ENCODE measurements at regions not wholly inside any gene's neighbourhood (a gene's known extent, or its start where the extent isn't known, plus 50 kb on each side); places are given as distances from the start of the nearest gene placed in this dataset.

- no peak for DNase-seq
These were observed 1063.3 kb upstream of the EEF2KMT start for GRCh38 chr16:6160871-6161270.

DNA sequence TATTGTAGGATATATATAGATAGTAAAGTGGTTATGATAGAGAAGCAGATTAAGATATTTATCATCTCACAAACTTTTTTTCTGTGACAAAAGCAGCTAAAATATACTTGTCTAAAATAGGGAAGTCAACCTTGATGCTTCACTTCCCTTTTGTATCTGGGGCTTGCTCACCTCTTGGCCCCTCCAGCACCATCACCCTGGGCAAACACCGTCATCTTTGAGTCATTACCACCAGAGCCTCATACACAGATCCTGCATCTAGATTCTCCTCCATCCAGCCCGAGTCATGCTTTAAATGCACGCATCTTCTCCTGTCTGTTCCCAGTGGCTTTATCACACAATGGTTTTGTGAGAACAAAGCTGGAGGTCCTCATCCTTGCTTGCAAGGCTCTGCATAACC lies 1062.7 kb upstream of the EEF2KMT start:
- DNase-seq: no peak

DNA sequence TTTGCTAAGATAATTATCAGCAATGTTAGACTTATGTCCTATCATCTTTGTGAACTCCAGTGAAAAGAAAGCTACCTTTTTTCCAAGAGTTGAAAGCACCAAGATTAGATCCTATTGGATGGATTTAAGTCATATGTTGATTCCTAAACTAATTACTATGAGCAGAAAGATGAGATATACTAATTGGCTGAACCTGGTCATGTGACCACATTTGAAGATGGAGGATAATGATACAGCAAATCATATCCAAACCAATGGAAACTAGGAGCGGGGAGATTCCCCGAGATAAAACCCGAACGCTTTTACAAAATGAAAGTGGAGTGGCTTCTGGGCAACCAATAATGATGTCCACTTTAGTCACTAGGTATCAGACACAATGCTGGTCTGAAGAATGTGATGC lies 1060.2 kb upstream of the EEF2KMT start:
- no peak for DNase-seq

DNA sequence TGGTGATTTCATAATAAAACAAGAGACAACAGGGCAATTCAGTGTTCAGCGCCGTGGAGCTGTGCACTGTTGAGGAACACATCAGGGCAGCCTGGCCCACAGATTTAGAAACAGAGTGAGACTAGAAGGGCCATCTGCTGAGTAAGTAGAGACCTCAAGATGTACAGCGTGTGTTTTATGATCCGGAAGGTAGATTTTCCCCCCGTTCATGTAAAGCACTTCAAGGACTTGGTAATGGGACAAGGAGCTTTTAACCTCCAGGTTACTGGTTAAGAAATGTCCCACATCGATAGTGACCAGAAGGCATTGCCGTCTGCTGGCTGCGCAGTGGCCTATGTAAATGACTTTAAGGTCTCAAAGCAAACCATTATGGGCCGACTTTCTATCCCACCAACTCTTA lies 1057.7 kb upstream of the EEF2KMT start:
- no peak for DNase-seq

DNA sequence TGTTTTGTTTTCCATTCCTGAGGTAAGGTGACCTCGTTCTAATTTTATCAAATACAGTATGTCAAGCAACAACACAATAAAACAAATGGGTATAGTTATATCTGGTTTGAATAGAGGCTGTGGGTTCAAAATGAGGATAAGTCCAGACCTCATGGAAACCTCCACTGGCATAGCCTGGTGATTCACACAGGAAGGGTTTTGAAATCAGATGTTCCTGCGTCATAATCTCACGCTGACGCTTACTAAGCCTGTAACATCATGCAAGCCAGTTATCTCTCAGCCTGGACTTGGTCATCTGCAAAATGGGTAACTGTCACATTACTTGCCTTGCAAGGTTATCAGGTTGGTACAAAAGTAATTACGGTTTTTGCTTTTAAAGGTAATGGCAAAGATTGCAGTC lies 1056.3 kb upstream of the EEF2KMT start:
- DNase-seq: no peak

GRCh38 chr16:6149031-6149430 lies 1051.4 kb upstream of the EEF2KMT start:
- no peak for DNase-seq

DNA sequence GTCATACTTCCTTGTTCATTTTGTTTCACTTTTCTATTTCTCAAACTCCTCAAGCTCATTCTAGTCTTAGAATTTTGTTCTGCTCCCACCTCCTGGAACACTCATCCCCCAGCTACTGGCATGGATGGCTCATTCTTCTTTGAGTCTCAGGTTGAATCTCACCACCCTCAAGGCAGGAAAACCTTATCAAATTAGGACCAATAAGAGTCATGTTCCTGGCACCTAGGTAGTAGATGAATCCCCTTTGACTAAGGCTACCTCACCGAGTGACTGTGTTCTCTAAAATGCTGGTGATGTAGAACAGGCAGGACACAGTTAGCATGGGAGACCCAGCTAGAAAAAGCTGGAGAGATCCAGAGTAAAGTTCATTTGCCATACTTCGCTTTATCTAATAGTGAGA lies 1050.8 kb upstream of the EEF2KMT start:
- DNase-seq: no peak

DNA sequence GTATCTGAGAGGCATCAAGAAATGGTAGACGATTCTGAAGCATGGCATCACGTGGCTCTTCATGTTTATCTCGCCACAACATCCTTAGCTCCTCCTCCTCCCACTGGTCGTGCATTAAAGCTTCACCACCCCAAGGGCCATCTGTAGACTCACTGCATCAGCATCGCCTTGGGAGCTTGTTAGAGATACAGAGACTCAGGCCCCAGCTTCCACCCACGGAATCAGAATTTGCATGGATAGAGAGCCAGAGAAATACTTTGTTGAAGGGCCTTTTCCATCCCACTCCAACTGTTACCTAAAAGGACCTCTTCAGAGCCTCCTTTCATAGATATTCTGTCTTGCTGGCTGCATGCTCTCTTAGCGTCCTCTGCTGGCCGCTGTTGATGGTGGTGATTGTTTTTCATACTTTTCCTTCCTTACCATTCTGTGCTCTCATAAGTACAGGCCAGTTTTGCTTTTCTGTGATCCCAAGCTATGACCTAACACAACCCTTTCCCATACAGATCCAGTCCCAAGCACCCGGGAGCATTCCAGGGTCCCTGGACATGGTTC lies 1049.4 kb upstream of the EEF2KMT start:
- no peak for DNase-seq

GRCh38 chr16:6146356-6146755 lies 1048.8 kb upstream of the EEF2KMT start:
- no peak for DNase-seq

DNA sequence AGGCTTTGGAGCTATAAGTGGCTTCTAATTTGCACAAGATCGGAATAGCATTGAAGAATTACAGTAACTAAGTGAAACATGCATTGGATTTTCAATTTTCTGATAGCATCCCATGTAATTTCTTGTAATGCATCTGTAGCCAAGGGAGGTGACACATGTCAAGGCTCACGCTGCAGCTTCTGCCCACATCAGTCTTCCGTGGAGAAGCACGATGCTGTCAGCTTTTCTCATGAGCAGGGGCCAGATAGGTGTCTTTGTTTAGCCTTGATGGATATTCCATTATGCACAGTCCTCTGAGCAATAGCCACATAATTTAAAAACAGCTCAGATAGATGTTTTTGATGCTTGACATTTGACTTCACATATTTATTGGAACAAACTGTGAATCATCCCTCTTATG lies 1046.9 kb upstream of the EEF2KMT start:
- no peak for DNase-seq

DNA sequence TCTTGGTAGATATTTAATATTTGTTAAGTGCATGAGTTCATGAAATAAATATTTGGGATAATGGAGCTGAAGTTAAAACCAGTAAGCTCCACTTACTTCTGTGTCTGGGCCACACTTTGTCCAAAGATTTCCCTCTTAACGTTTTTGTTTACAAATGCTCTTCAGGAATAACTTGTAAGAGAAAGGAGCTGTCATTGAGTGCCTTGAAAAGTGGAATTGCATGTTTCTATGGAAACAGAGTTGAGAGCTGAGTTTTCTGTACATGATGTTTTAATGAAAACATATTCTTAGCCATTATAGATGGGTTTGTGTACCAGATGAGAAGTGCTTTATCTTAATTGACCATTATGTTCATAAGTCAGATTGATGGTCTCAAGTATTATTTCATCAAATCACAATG lies 1045.4 kb upstream of the EEF2KMT start:
- DNase-seq: no peak

GRCh38 chr16:6133009-6133557 lies 1035.5 kb upstream of the EEF2KMT start:
- no peak for DNase-seq

DNA sequence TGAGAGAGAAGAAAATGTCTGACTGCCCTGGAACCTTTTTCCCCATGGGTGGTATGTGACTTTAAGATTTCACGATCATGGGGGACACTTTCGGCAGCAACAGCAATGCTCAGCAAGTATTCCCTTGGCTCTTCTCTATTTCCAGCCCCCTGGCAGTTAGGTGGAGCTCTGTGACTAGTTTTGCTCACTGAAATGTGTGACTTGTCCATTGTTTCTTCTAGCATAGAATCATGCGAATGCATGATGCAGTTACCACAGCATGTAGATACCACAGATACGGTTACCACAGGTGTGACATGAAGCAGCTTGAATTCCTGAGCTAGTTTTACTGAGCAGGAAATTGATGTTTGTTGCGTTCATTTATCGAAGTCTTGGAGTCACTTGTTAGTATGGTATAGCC lies 1034.5 kb upstream of the EEF2KMT start:
- no peak for DNase-seq

GRCh38 chr16:6131526-6132050 lies 1034.0 kb upstream of the EEF2KMT start:
- DNase-seq: no peak

- no peak for DNase-seq
These were observed 1028.1 kb upstream of the EEF2KMT start for GRCh38 chr16:6125483-6126259.

DNA sequence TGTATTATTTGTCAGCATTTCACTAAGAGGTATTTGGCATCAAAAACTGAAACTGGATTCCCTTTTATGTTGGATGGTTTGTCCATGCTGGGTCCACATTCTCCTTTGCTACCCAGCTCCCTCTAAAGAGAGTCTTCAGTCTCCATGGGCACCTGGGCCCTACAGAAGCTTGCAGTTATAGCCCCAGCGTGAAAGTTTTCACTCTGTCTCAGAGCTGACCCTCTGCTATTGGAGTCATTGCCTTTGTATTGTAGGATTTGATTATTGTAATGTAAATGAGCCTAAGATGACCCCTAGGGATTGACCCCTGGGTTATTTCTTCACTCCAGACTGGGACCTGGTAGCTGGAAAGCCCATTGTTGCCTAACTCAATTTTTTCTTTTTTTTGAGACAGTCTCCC lies 1026.5 kb upstream of the EEF2KMT start:
- no peak for DNase-seq

GRCh38 chr16:6122401-6122800 lies 1024.8 kb upstream of the EEF2KMT start:
- DNase-seq: no peak

- no peak for DNase-seq
These were observed 1017.1 kb upstream of the EEF2KMT start for GRCh38 chr16:6114691-6115090.

GRCh38 chr16:6113749-6114148 lies 1016.2 kb upstream of the EEF2KMT start:
- DNase-seq: no peak

DNA sequence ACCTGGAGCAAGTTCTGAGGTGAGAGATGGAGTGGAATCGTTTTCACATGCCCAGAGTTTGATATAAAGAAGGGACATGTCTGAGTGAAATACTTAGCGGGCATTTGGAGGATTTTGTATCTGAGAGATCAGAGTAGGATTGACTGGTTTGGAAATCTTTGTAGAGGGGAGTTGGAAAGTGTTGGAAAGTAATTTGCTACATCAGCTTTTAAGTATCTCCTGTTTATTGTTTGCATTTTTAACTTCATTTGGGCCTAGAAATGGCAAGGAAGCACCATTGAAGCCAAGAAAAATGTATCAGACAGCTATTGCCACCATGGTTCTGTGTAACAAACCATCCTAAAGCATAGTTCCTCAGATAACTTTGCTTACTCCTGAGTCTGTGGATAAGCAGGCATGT lies 1015.1 kb upstream of the EEF2KMT start:
- no peak for DNase-seq

DNA sequence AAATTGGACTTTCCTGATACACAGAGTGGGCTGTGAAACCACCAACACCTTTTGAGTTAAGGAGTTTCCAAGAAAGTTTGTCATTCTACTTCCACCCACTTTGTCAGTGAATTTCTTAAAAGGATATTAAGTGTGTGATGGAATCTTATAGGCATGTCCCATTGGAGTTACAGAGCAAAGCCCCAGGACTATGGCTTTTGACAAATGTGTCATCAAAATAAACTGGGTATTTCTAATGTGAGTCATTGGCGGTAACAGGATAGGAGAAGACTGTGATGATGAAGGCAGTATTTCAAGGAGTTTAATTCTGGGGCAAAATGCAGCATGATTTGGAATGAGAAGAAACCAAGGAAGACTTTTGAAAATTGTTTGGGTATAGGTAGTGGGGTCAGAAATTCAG lies 1013.8 kb upstream of the EEF2KMT start:
- no peak for DNase-seq

GRCh38 chr16:6110346-6110745 lies 1012.8 kb upstream of the EEF2KMT start:
- DNase-seq: no peak

GRCh38 chr16:6106061-6106460 lies 1008.5 kb upstream of the EEF2KMT start:
- no peak for DNase-seq

- no peak for DNase-seq
These were observed 1007.5 kb upstream of the EEF2KMT start for GRCh38 chr16:6105115-6105514.

GRCh38 chr16:6104428-6104827 lies 1006.8 kb upstream of the EEF2KMT start:
- DNase-seq: no peak
